B cell (primary cell): ENCODE measurements at regions not wholly inside any gene's neighbourhood (a gene's known extent, or its start where the extent isn't known, plus 50 kb on each side); places are given as distances from the start of the nearest gene placed in this dataset.

ENCODE experiments used
- ATAC-seq: fragments of 200-7000 bp; cut with Tn5 transposase; one replicate; pipeline ENCODE4 v1.10.0; 2021; ENCODE audit warnings: low read depth, mild to moderate bottlenecking, moderate number of reproducible peaks, moderate library complexity
- CTCF ChIA-PET: fragments of 350-600 bp; sonication (Branson Sonifier 250); formaldehyde crosslinking; loops from one replicate; lab custom pipeline; 2021; ENCODE audit warnings: antibody characterized with exemption, inconsistent platforms; lab: Charles Lee
- POLR2A ChIA-PET: fragments of 350-600 bp; sonication (Branson Sonifier 250); formaldehyde crosslinking; loops from one replicate; lab custom pipeline; 2021; ENCODE audit warnings: antibody characterized with exemption; lab: Charles Lee
- DNase-seq: peaks from one replicate; pipeline ENCODE4 v3.0.0; 2013
- H2AFZ ChIP-seq: 2 replicates; pipeline ENCODE4 v1.6.1; 2012; ENCODE audit warnings: mild to moderate bottlenecking, low read depth, low read length; ENCODE audit not compliant: insufficient read depth, poor library complexity, severe bottlenecking
- H3K27ac ChIP-seq, 2 donors: 1 replicate in 1 of 2; 2 replicates in 1 of 2; pipeline ENCODE4 v1.5.1; 2012 to 2013; ENCODE audit warnings: low read length in 2 of 2, mild to moderate bottlenecking in 2 of 2, moderate library complexity in 1 of 2
- H3K27me3 ChIP-seq, 4 experiments: fragments of 200-600 bp in 1 of 4; sonication (generic) in 1 of 4; replicated peaks in 1 of 4; 1 replicate in 2 of 4; 2 replicates in 2 of 4; pipeline versions ENCODE4 v1.6.1 to v1.7.0; 2013 to 2016; ENCODE audit warnings: low read length in 3 of 4, mild to moderate bottlenecking in 2 of 4, mixed read lengths in 1 of 4, moderate library complexity in 1 of 4; ENCODE audit not compliant: insufficient read depth in 4 of 4, control insufficient read depth in 3 of 4; ENCODE audit errors: control extremely low read depth in 1 of 4
- H3K36me3 ChIP-seq, 2 experiments: replicated peaks in 1 of 2; 1 replicate in 1 of 2; 2 replicates in 1 of 2; pipeline versions ENCODE4 v1.6.1 to v1.7.1; 2013; ENCODE audit warnings: low read length in 1 of 2; ENCODE audit not compliant: insufficient read depth in 2 of 2, control insufficient read depth in 1 of 2; ENCODE audit errors: control extremely low read depth in 1 of 2, extremely low read depth in 1 of 2
- H3K4me1 ChIP-seq, 2 donors: fragments of 200-600 bp in 1 of 2; sonication (generic) in 1 of 2; 1 replicate in 1 of 2; 2 replicates in 1 of 2; pipeline versions ENCODE4 v1.5.1 to v1.6.1; 2013 to 2017; ENCODE audit warnings: low read length in 2 of 2; ENCODE audit not compliant: control insufficient read depth in 2 of 2, insufficient read depth in 2 of 2
- H3K4me2 ChIP-seq: replicated peaks from 2 replicates; pipeline ENCODE3; 2012; ENCODE audit warnings: mild to moderate bottlenecking, low read depth, low read length; ENCODE audit not compliant: poor library complexity, severe bottlenecking
- H3K4me3 ChIP-seq, 5 experiments: fragments of 200-600 bp in 1 of 5; sonication (generic) in 1 of 5; 1 replicate in 3 of 5; 2 replicates in 2 of 5; pipeline versions ENCODE4 v1.5.1 to v1.7.0; 2011 to 2016; ENCODE audit warnings: low read length in 4 of 5, mild to moderate bottlenecking in 4 of 5, low read depth in 2 of 5, control low read depth in 1 of 5, moderate library complexity in 1 of 5; ENCODE audit not compliant: insufficient read depth in 1 of 5; ENCODE audit errors: control extremely low read depth in 1 of 5, extremely low read depth in 1 of 5
- H3K79me2 ChIP-seq: fragments of 200-600 bp; sonication (generic); one replicate; pipeline ENCODE4 v1.6.0; 2016; ENCODE audit warnings: low read length; ENCODE audit not compliant: control insufficient read depth, insufficient read depth
- H3K9ac ChIP-seq: fragments of 200-600 bp; sonication (generic); 2 replicates; pipeline ENCODE4 v1.6.1; 2017; ENCODE audit warnings: mild to moderate bottlenecking, low read length, moderate library complexity
- H3K9me3 ChIP-seq, 3 donors: one replicate each; pipeline versions ENCODE4 v1.6.1 to v1.7.1; 2013; ENCODE audit warnings: low read length in 2 of 3; ENCODE audit not compliant: control insufficient read depth in 2 of 3, insufficient read depth in 1 of 3; ENCODE audit errors: control extremely low read depth in 1 of 3
- H4K20me1 ChIP-seq: 2 replicates; pipeline ENCODE4 v1.6.0; 2012; ENCODE audit warnings: mild to moderate bottlenecking, low read length; ENCODE audit not compliant: insufficient read depth, control insufficient read depth, poor library complexity, severe bottlenecking
- H3K27ac Mint-ChIP-seq: one replicate; pipeline ENCODE4 v1.8.0; 2021; ENCODE audit warnings: mixed read lengths
- H3K27me3 Mint-ChIP-seq: one replicate; pipeline ENCODE4 v1.8.0; 2021; ENCODE audit warnings: mixed read lengths
- H3K4me1 Mint-ChIP-seq: one replicate; pipeline ENCODE4 v1.8.0; 2021; ENCODE audit warnings: mixed read lengths
- H3K4me3 Mint-ChIP-seq: one replicate; pipeline ENCODE4 v1.8.0; 2021; ENCODE audit warnings: mixed read lengths
- H3K9me3 Mint-ChIP-seq: one replicate; pipeline ENCODE4 v1.8.0; 2022; ENCODE audit warnings: mixed read lengths; ENCODE audit not compliant: insufficient read depth
- EZH2 ChIP-seq: IDR thresholded peaks from 2 replicates; pipeline ENCODE4 v1.6.1; 2012; ENCODE audit warnings: borderline replicate concordance, low read depth, mild to moderate bottlenecking, moderate library complexity, low read length; ENCODE audit not compliant: insufficient read depth, poor library complexity, severe bottlenecking
- WGBS: methylation state at CpG from one replicate; pipeline ENCODE4 v1.1.5; 2013; ENCODE audit warnings: missing lambda C conversion rate; ENCODE audit not compliant: insufficient coverage; 5-methylcytosine and 5-hydroxymethylcytosine counted together
- intact Hi-C: fragments of 100-400 bp; cut with micrococcal nuclease; formaldehyde crosslinking; loops from one replicate; pipeline ENCODE4 v1.10.0; 2022
- TF ChIP-seq, protein P1 (sequence below): fragments of 200-600 bp; IDR thresholded peaks from one replicate; pipeline ENCODE4 v1.8.0; 2022; ENCODE audit warnings: antibody characterized with exemption, mild to moderate bottlenecking

DNA sequence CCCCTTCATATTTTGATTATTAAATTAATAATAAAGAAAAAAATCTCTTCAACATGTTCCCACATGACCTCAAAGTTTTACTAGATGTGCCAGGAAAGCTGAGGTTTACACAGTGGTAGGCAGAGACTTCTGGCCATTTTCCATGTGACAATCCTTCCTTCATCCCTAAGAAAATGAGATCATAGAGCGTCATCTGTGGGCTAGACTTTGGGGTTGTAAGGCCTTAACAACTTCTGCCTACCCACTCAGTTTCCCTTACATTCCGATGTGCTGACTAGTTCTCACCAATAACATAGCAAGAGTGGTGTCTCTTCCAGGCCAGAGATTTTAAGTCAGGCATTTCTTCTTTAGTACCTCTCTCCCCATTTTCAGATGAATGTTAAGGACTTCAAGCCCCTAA, 171.1 kb upstream of the PHF14 start:
- H3K27me3 Mint-ChIP-seq: no peaks in the 10 kb centered on the region
- H3K9me3 Mint-ChIP-seq: no peaks in the 10 kb centered on the region
- Histone ChIP-seq H3K36me3 (no peaks in the 10 kb centered on the region), H3K9me3 (no peaks in the 10 kb centered on the region), H3K27me3 (no peaks in the 10 kb centered on the region), H3K79me2 (no peaks in the 10 kb centered on the region), H4K20me1 (no peaks in the 10 kb centered on the region), H3K4me1 (no peaks in the 10 kb centered on the region), H2AFZ (no peak overlapping the region), H3K9ac (no peak overlapping the region), H3K4me3 (no peak overlapping the region), H3K27ac (no peak overlapping the region), H3K4me2 (no peak overlapping the region)
- ChIA-PET POLR2A (no interaction called here), CTCF (no interaction called here)
- intact Hi-C loops: no loop called here
- H3K4me1 Mint-ChIP-seq: no peaks in the 10 kb centered on the region
- ATAC-seq (no peak), DNase-seq (no peak)
- H3K27ac Mint-ChIP-seq: no peak overlapping the region
- no peak overlapping the region for H3K4me3 Mint-ChIP-seq
- TF ChIP-seq, protein P1, sequence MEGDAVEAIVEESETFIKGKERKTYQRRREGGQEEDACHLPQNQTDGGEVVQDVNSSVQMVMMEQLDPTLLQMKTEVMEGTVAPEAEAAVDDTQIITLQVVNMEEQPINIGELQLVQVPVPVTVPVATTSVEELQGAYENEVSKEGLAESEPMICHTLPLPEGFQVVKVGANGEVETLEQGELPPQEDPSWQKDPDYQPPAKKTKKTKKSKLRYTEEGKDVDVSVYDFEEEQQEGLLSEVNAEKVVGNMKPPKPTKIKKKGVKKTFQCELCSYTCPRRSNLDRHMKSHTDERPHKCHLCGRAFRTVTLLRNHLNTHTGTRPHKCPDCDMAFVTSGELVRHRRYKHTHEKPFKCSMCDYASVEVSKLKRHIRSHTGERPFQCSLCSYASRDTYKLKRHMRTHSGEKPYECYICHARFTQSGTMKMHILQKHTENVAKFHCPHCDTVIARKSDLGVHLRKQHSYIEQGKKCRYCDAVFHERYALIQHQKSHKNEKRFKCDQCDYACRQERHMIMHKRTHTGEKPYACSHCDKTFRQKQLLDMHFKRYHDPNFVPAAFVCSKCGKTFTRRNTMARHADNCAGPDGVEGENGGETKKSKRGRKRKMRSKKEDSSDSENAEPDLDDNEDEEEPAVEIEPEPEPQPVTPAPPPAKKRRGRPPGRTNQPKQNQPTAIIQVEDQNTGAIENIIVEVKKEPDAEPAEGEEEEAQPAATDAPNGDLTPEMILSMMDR: no peak
- TF ChIP-seq EZH2: no peak
- no CpG with 5 or more reads among the region's 2 CpGs for WGBS

DNA sequence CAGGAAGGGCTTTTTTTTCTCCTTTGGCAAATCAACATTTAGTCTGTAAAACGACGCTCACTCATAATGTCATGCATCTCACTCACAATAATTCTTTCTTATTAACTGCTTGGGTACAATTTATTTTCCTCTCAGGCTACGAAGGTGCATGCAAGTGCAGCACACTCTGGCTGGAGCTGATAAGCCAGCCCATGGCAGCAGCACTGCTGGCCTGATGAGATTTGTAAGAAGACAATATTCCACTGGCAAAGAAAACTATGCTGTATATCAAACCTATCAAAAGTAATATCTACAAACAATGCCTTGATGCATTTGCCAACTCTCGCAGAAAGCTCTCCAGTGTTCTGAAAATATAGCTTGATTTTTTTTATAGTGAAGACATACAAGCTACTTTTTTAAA, 170.0 kb upstream of the PHF14 start:
- no peak for DNase-seq
- no peaks in the 10 kb centered on the region for H3K27me3 ChIP-seq
- Mint-ChIP-seq H3K27me3 (no peaks in the 10 kb centered on the region), H3K9me3 (no peaks in the 10 kb centered on the region), H3K4me1 (no peaks in the 10 kb centered on the region), H3K4me3 (no peak overlapping the region), H3K27ac (no peak overlapping the region)
- no peak overlapping the region for H3K4me3 ChIP-seq
- H3K36me3 ChIP-seq: no peaks in the 10 kb centered on the region
- H3K4me1 ChIP-seq: no peaks in the 10 kb centered on the region
- no peak for ATAC-seq
- no peak overlapping the region for H2AFZ ChIP-seq
- intact Hi-C loops: no loop called here
- H3K79me2 ChIP-seq: no peaks in the 10 kb centered on the region
- CTCF ChIA-PET: no interaction called here
- H3K9ac ChIP-seq: no peak overlapping the region
- H3K9me3 ChIP-seq: no peaks in the 10 kb centered on the region
- POLR2A ChIA-PET: no interaction called here
- TF ChIP-seq, protein P1: no peak
- TF ChIP-seq EZH2: no peak
- H3K27ac ChIP-seq: no peak overlapping the region
- no peaks in the 10 kb centered on the region for H4K20me1 ChIP-seq
- H3K4me2 ChIP-seq: no peak overlapping the region
- WGBS: 70% methylated on average over 2 of the region's 4 CpGs
